ENCODE measurements at regions not wholly inside any gene's neighbourhood (a gene's known extent, or its start where the extent isn't known, plus 50 kb on each side); places are given as distances from the start of the nearest gene placed in this dataset.

GRCh38 chr9:22548625-22549024, 102.0 kb downstream of the DMRTA1 start:
- TF ChIP-seq EZH2 (IDR thresholded peaks at IDR 0.05; ENCODE audit: insufficient read depth, poor library complexity, severe bottlenecking) (no peak), EZH2phosphoT487 (IDR thresholded peaks at IDR 0.05; ENCODE audit: insufficient read depth, low read depth) (no peak)
